Effector memory CD4-positive, alpha-beta T cell (primary cell): ENCODE measurements at regions not wholly inside any gene's neighbourhood (a gene's known extent, or its start where the extent isn't known, plus 50 kb on each side); places are given as distances from the start of the nearest gene placed in this dataset.

Source experiments
- DNase-seq, 3 donors: peaks; one replicate each; pipeline ENCODE4 v3.0.0-alpha.2; 2020
- H3K27ac ChIP-seq: 2 replicates; pipeline ENCODE4 v1.7.0; 2013; ENCODE audit warnings: mild to moderate bottlenecking, low read length, moderate library complexity; ENCODE audit not compliant: insufficient read depth, poor library complexity, severe bottlenecking
- H3K27me3 ChIP-seq: replicated peaks from 2 replicates; pipeline ENCODE4 v1.7.0; 2013; ENCODE audit warnings: mild to moderate bottlenecking, low read length; ENCODE audit not compliant: insufficient read depth, control insufficient read depth, poor library complexity, severe bottlenecking
- H3K36me3 ChIP-seq: 2 replicates; pipeline ENCODE4 v1.7.0; 2013; ENCODE audit warnings: mild to moderate bottlenecking, low read length, moderate library complexity; ENCODE audit not compliant: control insufficient read depth, insufficient read depth
- H3K4me1 ChIP-seq: 2 replicates; pipeline ENCODE4 v1.7.0; 2013; ENCODE audit warnings: low read length, mild to moderate bottlenecking; ENCODE audit not compliant: control insufficient read depth, insufficient read depth, poor library complexity, severe bottlenecking
- H3K4me3 ChIP-seq: 2 replicates; pipeline ENCODE4 v1.7.0; 2013; ENCODE audit warnings: low read length, low read depth, mild to moderate bottlenecking; ENCODE audit not compliant: insufficient read depth, poor library complexity, severe bottlenecking
- H3K9me3 ChIP-seq: 2 replicates; pipeline ENCODE4 v1.7.0; 2013; ENCODE audit warnings: mild to moderate bottlenecking, low read length, moderate library complexity; ENCODE audit not compliant: control insufficient read depth

GRCh38 chr14:61215222-61216020, 65.7 kb downstream of the TMEM30B start:
- Histone ChIP-seq H3K4me1 (no peaks in the 10 kb centered on the region), H3K4me3 (no peak overlapping the region), H3K36me3 (no peaks in the 10 kb centered on the region), H3K27ac (no peak overlapping the region), H3K27me3 (no peaks in the 10 kb centered on the region), H3K9me3 (no peaks in the 10 kb centered on the region)
- DNase-seq: no peak

GRCh38 chr14:61213920-61214319, 67.2 kb downstream of the TMEM30B start:
- Histone ChIP-seq H3K4me1 (no peaks in the 10 kb centered on the region), H3K27ac (no peak overlapping the region)
- no peak for DNase-seq

GRCh38 chr14:61213191-61213621, 67.9 kb downstream of the TMEM30B start:
- no peaks in the 10 kb centered on the region for H3K9me3 ChIP-seq
- H3K27ac ChIP-seq: no peak overlapping the region
- no peak for DNase-seq

More at GRCh38 chr14:61213920-61214319, 67.2 kb downstream of the TMEM30B start:
- H3K27me3 ChIP-seq: no peaks in the 10 kb centered on the region
- H3K4me3 ChIP-seq: no peak overlapping the region
- H3K9me3 ChIP-seq: no peaks in the 10 kb centered on the region
- no peaks in the 10 kb centered on the region for H3K36me3 ChIP-seq

GRCh38 chr14:61212546-61212945, 68.6 kb downstream of the TMEM30B start:
- no peak overlapping the region for H3K4me3 ChIP-seq
- H3K27me3 ChIP-seq: no peaks in the 10 kb centered on the region
- H3K4me1 ChIP-seq: no peaks in the 10 kb centered on the region
- H3K27ac ChIP-seq: no peak overlapping the region
- H3K36me3 ChIP-seq: no peaks in the 10 kb centered on the region
- no peaks in the 10 kb centered on the region for H3K9me3 ChIP-seq
- no peak for DNase-seq

More at GRCh38 chr14:61213191-61213621, 67.9 kb downstream of the TMEM30B start:
- Histone ChIP-seq H3K36me3 (no peaks in the 10 kb centered on the region), H3K4me3 (no peak overlapping the region), H3K27me3 (no peaks in the 10 kb centered on the region), H3K4me1 (no peaks in the 10 kb centered on the region)

GRCh38 chr14:61211476-61212255, 69.5 kb downstream of the TMEM30B start:
- no peaks in the 10 kb centered on the region for H3K9me3 ChIP-seq
- DNase-seq: no peak
- H3K27me3 ChIP-seq: no peaks in the 10 kb centered on the region
- no peak overlapping the region for H3K4me3 ChIP-seq
- no peaks in the 10 kb centered on the region for H3K36me3 ChIP-seq
- no peaks in the 10 kb centered on the region for H3K4me1 ChIP-seq
- H3K27ac ChIP-seq: no peak overlapping the region

GRCh38 chr14:61203081-61203753, 77.9 kb downstream of the TMEM30B start:
- H3K36me3 ChIP-seq: no peaks in the 10 kb centered on the region
- H3K4me3 ChIP-seq: no peak overlapping the region
- no peak overlapping the region for H3K27ac ChIP-seq
- no peaks in the 10 kb centered on the region for H3K27me3 ChIP-seq
- DNase-seq: no peak
- no peaks in the 10 kb centered on the region for H3K4me1 ChIP-seq
- H3K9me3 ChIP-seq: no peaks in the 10 kb centered on the region

GRCh38 chr14:61202124-61202523, 79.0 kb downstream of the TMEM30B start:
- Histone ChIP-seq H3K36me3 (no peaks in the 10 kb centered on the region), H3K9me3 (no peaks in the 10 kb centered on the region), H3K4me1 (no peaks in the 10 kb centered on the region), H3K27me3 (no peaks in the 10 kb centered on the region), H3K27ac (no peak overlapping the region), H3K4me3 (no peak overlapping the region)
- DNase-seq: no peak

GRCh38 chr14:61201171-61201570, 80.0 kb downstream of the TMEM30B start:
- Histone ChIP-seq H3K27me3 (no peaks in the 10 kb centered on the region), H3K27ac (no peak overlapping the region), H3K4me1 (no peaks in the 10 kb centered on the region), H3K36me3 (no peaks in the 10 kb centered on the region), H3K9me3 (no peaks in the 10 kb centered on the region), H3K4me3 (no peak overlapping the region)
- DNase-seq: no peak

GRCh38 chr14:61197416-61197815, 83.7 kb downstream of the TMEM30B start:
- Histone ChIP-seq H3K4me3 (no peak overlapping the region), H3K27ac (no peak overlapping the region), H3K27me3 (no peaks in the 10 kb centered on the region), H3K36me3 (no peaks in the 10 kb centered on the region), H3K9me3 (no peaks in the 10 kb centered on the region), H3K4me1 (no peaks in the 10 kb centered on the region)
- no peak for DNase-seq
